Stimulated activated CD4-positive, alpha-beta T cell treated with anti-CD3 and anti-CD28 coated beads, Interleukin-12 subunit alpha, Interleukin-12 subunit beta, amount 100 ng/mL, for 48 hours (primary cell): ENCODE measurements at regions not wholly inside any gene's neighbourhood (a gene's known extent, or its start where the extent isn't known, plus 50 kb on each side); places are given as distances from the start of the nearest gene placed in this dataset.

ENCODE experiments used
- DNase-seq, 3 donors: peaks; one replicate each; pipeline ENCODE4 v3.0.0-alpha.2; 2020; ENCODE audit warnings: low read depth in 2 of 3, low spot score in 1 of 3

DNA sequence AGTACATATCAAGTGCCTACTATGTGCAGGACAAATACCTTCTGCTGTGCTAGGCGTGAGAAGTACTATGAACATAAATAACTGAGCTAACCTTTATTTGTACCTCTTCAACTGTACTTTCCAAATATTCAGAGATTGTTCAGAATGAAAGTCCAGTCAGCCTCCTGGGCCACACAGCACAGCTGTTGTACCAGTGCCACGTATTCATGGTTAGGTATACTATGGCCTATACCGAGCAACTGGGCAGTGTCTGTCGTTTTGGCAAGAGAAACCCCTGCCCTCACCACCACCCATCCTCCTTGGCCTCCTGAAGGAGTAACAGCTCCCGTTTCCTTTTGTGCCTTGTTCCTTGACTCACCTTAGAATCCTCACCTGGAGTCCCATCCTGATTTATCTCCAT is 53.0 kb downstream of the RASSF10 start:
- DNase-seq = no peak

DNA sequence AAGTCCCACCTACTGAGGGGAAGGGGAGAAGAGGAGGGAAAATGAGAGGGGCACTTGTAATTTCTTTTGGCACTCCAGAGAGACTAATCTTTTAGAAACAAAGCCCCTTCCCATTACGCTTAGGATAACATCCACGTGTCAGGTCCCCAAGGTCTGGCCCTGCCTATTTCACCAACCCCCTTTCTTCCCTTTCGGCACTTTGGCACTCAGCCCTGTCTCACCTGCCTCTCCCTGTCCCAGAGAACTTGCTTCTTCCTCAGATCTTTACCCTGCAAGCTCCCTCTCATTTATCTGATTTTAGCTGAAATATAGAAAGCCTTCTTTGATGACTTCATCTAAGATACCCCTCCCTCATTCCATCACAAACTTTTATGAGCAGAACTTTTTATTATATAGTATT is 55.5 kb downstream of the RASSF10 start:
- no peak for DNase-seq

DNA sequence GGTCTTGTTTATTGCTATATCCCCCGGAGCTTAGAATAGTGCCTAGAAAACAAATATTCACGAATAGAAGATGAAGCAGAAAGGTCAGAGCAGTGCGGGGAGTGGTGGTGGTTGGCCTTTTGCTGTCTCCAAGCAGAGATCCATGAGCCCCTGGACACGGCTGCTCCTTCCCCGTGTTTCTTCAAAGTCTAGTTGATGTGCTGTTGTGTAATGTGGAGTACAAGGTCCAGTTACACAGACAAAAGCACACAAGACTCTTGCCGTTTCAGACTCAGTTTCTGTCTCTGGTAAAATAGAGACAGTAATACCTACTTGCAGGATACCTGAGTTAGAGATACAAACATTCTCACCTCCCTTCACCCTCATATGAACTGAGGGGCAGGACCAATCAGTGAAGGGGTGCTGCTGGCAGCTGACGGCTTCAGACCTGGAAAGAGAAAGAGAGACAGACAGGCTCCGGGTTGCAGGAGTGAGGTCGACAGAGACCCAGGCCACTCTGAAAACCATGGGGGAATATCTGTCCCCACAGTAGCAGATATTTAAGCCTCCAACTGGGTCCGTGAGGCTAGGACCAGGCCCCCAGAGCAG is 56.2 kb downstream of the RASSF10 start:
- no peak for DNase-seq

DNA sequence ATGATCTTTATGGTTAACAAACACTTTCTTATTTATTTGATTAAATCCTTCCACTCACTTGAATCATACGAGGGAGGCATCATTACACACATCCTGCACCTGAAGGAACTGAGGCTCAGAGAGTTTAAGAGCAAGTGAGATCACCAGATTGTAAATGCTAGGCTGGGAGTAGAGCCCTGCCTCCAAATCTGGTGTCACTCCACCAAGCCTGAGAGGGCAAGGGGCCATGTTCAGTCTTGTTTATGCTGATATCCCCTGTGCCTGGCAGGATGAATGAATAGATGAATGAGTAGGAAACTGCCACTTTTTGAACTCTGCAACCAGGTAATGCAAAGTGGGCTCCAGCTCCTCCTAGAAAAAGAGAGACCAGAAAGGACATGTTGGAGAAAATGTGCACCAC is 59.1 kb downstream of the RASSF10 start:
- DNase-seq = no peak

DNA sequence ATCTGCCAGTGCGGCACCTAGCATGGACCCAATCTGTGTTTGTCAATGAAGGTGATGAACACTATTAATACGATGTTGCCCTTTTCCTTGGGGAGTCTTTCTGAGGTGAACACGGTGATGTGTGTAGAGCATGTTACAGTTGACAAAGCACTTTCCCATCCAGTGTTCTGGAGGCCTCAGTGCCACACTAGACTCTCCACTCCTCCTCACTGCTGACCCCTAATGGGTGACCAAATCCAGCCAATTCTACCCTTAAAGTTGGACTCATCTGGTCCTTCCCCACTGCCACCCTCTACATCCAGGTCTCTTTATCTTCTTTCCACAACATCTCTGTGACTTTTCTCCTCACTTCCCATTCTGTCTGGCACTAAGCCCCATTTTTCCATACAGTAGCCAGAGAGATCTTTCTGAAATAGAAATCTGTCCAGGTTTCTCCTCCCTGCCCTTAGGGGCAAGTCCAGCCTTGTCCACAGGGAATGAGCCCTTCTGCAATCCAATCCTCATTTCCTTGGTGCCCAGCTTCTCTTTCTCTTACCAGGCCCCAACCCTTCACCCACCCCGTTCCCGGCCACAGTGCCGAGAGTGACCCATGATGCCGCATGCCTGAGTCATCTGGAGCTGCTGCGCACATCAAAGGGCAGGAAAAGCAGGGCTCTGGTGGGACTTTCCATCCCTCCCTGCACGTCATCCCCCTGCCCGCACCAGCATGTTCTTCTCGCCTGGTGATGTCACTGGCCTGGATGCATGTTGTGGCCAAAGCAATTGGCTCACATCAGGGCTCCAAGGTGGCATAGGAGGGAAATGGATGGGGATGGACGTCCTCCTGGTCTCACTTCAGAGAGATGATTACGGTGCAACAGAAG is 64.2 kb downstream of the RASSF10 start:
- DNase-seq = no peak

DNA sequence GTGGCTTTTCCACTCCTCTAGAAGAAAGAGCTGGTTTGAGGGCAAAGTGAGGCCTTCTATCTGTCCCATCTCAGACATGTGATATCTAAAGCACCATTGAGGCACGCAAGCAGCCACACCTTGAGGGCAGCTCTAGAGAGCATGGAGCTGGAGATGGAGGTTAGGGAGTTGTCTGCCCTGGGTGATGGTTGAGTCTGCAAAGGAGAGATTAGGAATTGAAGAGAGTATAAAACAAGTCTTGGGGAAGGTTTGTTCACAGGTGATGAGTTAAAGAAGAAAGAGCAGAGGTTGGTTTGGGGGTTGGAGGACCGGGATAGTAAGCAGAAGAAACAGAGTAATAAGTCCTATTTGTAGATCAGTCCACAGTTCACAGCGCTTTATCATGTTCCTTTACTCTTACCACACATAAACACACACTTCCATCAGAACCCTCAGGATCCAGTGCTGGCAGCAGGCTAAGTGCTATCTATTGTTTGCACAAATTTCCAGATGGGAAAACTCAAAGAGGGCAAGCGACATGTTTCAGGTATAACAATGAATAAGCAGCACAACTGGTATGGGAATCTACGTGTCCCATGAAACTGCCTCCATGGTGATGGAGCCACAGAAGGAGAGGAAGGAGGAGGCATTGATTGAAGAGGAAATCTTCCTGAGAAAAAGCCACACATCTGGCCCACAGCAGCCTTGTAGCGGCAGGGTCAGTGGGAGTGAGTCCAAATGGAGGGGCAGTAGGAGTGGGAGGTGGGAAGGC is 65.8 kb downstream of the RASSF10 start:
- no peak for DNase-seq

DNA sequence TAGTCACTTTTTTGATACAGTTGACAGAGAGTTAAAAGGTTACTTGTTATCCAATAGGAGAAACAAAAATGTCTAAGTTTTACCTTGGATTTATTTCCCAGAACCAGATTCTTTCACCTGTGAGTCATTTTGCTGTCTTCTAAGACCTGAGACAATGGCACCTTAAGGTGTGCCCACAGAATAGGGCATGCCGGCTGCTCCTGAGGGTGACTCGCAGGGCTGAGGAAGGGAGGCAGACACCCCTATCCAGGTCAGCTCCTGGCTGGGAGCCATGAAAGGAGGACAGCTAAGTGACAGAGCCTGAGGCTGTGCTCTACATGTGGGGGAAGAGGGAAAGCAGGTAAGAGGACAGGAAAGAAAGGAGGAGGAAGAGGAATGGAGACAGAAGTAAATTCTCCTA is 67.8 kb downstream of the RASSF10 start:
- no peak for DNase-seq

DNA sequence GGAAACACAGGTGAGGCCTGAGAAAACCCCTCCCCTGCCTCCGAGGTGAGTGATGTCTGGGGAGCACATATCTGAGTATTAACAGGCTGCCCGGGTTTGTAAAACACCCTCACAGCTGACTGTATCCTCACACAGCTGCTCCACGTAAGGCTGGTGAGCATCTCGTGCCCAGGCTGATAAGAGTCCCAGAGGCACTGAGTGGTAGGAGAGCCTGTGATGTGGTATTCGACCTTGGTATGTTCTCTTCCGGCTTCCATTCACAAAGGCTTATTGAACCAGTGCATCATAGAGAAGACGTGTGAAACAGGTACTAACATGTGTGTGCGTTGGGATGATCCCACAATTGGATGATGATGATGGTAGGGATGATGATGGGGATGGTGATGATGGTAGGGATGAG is 71.7 kb downstream of the RASSF10 start:
- no peak for DNase-seq

DNA sequence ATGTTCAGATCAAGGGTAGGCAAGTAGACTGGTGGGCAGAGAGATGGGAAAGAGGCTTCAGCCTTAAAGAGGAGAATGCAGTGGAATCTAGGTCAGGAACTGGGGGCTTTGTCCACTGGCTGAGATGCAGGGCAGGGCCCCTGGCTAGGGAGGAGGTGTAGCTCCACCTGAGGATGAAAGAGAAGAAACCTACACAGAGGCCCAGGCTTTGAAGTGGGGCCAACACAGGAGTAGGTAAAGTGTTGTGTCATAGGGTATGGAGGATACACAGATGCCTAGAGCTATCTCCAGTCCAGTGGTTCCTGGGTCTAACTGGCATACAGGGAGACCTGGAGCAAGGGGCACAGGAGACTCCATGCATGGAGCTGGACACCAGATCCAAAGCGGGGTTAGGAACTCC is 73.5 kb downstream of the RASSF10 start:
- no peak for DNase-seq

DNA sequence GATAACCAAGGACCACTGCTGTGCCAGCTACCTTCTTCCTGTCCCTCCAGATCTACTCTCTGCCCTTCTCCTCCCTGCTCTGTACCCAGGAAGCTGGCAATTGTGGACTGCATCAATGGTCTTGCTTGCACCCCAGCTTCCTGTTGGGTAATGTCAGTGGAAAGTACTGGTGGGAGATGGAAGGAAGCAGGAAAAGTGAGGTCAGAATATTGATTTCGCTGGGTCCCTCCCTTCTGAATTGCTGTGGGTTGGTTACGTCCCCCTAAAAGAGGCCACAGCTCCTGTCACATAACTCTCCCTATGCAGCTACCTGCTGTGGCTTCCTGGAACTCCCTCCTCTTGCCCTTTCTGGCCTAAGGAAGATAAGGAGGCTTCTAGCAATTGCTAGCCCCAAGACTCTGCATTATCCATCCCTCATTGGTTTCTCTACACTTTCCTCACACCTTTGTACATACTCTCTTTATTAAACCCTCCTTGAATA is 81.2 kb downstream of the RASSF10 start:
- no peak for DNase-seq

DNA sequence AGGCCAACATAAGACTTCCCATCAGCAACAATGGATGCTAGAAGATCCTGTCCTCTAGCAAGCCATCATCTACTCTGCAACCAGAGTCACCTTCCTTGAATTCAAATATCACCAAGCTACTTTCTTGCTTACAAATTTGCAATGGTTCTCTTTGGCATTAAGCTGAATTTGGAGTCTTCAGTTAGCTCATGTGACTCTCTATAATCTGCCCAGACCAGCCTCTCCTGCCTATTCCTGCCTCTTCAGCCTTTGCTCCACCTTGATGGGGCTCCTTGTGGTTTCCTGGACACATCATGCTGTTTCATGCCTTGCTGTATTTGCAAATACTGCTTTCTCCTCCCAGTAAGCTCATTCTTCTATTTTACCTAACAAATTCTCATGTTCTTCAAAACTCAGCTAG is 82.3 kb downstream of the RASSF10 start:
- DNase-seq = no peak

DNA sequence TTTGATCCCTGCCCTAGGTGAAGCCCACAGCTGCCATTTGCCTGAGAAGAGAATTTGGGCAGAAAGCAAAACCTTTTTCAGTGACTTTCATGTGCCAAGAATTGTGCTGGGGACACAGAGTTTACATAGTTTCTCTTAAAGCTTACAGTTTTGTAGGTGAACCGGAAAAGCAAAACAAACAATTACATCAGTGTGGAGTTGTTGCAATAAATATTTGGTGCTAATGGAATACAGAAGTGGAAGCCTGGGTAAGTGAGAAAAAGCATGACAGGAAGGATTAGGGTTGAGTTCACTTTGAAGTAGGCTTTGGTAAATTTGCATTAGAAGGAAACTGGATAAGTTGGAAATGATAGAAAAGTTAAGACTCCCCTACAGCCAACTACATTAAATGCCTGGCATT is 82.7 kb downstream of the RASSF10 start:
- no peak for DNase-seq

DNA sequence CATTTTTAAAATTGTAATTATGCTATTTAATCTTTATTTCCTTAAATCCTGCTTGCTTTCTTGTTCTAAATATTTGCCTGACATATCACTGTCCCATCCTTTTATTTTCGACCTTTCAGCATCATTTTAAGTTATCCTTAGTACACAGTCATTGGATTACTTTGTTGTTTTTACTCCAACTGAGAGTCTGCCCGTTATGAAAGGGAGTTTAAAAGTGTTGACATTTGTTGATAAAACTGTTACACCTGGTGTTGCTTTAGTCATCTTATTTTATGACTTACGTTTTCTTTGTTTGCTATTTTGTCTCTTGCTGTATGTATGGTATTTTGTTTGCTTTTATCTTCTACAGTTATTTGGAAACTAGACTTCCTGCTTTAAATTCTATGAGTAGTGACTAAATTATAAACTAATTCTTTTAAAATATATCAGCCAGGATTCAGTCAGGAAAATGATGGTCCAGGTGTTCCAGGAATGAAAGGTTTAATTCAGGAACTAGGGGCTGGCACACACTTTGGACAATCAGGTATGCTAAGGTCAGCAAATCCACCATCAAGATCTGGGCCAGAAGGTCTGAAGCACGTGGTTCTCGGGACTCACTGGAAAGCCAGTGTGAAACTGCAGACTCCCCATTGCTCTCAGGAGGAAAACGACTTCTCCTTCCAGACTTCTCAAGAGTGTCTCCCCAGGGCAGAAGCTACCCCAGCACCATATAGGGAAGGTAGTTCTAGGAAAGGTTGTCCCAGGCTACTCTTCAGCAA is 86.0 kb downstream of the RASSF10 start:
- DNase-seq = no peak

DNA sequence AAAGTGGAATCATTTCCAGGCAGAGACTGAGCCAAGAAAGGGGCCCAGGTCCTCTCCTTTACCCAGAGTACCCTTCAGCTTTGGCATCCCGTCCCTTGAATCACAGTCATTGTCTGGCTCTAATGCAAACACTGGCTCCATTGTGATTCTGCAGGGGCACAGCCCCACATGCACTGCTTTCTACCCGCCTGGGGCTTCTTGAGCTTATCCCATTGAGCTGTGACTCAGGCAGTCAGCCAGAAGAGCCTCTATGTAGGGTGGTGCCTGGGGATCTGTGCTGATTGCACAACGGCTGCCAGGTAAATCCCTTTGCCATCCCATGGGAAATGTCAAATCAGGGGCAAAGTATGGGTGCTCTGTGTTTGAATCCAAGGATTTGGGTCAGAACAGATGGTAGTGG is 88.9 kb downstream of the RASSF10 start:
- DNase-seq = no peak

DNA sequence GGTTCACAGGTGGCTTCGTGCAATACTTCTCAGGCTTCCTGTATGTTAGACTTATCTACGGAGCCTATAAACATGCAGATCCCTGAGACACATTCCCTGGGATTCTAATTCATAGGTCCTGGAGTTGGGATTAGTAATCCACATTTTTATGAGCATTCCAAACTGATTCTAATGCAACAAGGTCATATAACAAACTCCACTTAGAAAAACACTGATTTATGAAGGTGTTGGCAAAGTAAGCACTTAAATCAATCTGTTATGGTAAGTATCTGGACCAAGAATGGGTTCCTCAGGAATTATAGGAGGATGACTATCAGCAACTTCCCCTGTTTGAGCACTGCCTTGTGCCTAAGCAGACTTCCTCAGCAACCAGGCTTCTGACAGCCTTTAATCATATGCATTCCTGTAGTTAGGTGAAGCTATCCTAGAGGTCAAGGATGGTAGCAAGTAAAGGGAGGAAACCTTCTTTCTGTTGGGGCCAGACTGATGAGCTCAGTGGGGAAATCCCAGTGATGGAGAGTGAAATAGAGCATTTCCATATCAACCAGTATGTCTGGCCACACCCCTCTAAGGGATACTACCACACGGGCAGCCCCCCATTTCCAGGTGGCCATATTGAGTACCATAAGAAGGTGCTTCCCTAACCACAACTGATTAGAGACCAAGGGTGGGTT is 89.6 kb downstream of the RASSF10 start:
- DNase-seq = no peak

DNA sequence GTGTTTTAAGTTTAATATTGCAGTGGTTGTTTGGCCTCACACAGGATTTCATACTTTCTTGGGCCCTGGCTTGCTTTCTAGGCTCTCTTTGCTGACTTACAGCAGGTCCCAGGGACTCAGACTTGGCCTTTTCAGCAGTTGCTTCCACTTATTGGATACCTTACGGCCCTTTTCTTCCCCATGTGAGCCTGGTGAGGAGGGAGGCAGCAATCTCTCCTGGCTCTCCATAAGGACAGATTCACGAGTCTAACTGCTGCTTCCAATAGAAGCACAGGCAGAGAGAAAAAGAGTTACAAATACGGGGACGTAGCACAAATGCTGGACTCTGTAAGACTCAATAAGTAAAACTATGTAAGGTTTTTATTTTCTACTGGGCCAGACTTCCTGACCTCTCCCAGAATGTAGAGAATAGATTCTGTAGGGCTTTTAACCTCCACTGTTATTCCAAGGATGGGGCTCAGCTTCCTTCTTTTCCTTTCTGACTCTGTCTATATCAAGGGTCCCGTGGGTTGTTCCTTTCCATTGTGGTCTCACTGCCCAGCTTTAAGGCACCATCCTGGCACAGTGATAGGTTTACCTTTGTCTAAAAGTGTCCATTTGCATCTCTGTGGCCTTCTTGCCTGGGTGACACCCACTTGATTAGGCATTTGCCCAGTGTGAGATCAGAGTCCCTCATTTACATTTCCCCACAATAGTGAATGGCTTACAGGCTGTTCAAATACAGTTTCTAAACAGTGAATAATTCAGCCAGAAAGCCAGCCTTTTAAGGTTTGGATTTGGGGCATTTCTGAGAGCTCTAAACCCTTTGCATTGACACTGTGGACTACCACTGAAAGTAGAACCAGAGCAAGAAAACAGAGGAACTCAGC is 92.8 kb downstream of the RASSF10 start:
- DNase-seq = no peak

DNA sequence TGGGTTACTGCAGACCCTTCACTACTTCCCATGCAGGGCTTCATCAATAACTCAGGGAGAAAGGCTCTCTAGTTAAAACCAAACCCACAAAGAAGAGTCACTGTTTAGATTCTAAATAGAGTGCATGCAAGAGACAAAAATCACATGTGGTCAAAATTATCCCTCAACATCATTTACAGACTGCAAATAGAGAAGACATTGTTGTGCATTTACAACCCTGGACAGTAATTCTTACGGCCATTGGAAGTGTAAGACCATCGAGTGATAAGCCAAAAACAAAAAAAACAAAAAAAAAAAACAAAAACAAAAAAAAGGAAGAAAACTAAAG is 93.4 kb downstream of the RASSF10 start:
- no peak for DNase-seq

DNA sequence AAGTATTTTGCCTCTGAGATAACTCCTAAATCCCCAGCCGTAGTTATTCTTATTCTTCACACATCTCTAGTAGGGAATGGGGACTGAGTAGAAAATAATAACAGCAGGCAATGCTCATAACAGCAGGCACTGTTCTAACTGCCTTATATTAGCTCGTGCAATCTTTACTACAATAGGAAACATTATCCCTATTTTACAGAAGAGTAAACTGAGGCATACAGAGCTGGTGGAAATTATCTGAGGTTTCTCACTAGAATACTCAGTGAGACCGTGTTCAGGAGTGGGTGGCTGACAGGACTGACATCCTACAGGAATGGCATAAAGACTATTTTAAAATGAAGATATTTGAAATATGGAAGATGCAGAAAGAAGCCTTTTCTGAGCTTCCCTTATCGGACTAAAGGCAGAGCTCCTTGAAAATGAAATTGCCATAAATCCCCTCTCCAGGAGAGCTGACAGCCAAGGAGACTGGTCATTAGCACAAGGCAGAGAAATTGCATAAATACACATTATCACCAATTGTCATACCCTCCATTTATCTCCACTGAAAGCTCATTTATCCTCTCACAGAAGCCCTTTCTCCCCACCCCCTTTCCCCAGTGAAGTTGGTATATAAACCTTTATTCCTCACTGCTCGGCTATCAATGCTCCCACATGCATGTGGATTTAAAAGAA is 93.9 kb downstream of the RASSF10 start:
- DNase-seq = no peak

DNA sequence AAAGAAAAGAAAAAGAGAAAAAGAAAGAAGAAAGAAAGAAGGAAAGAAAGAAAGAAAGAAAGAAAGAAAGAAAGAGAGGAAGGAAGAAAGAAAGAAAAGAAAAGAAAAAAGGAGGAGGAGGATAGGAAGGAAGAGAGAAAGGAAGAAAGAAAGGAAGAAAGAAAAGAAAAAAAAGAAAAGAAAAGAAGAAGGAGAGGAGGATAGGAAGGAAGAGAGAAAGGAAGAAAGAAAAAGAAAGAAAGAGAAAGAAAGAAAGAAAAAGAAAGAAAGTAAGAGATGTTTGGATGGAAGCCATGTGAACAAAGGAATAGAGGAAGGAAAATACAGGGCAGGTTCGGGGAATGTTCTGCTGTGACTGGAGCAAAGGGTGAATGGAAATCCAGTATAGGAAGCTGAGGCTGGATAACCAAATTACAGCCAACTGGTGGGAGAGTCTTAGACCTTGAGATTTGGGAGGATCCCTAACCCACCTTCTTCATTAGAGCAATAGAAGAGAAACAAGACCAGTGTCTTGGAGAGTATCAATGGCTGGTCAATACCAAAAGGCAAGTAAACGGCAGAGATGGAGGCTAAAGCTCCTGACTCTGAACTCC is 94.9 kb downstream of the RASSF10 start:
- DNase-seq = no peak
